IMR-90 (cell line): ENCODE measurements at regions not wholly inside any gene's neighbourhood (a gene's known extent, or its start where the extent isn't known, plus 50 kb on each side); places are given as distances from the start of the nearest gene placed in this dataset.

Experiments
- ATAC-seq: fragments of 200-7000 bp; cut with Tn5 transposase; 2 replicates; pipeline ENCODE4 v1.9.1; 2020; ENCODE audit warnings: low read depth, mild to moderate bottlenecking, moderate library complexity
- BruUV-seq: library from RNA; stranded (reverse); fragments of 400-500 nt; replicated peaks from 2 replicates; lab custom pipeline; 2021; lab: Mats Ljungman, UMichigan
- CTCF ChIA-PET: fragments of 300-600 bp; formaldehyde crosslinking; extraction: SDS; loops from one replicate; lab custom pipeline; 2021; ENCODE audit warnings: antibody characterized with exemption; lab: Yijun Ruan, JAX
- POLR2A ChIA-PET: fragments of 300-600 bp; sonication (Branson Sonifier 250); formaldehyde crosslinking; loops from one replicate; lab custom pipeline; 2022; ENCODE audit warnings: antibody characterized with exemption; ENCODE audit not compliant: unreplicated experiment; lab: Charles Lee
- DNase-seq: peaks from one replicate; pipeline ENCODE4 v3.0.0; 2013
- H2AFZ ChIP-seq: replicated peaks from 2 replicates; pipeline ENCODE3; 2013; ENCODE audit warnings: low read length, mild to moderate bottlenecking; ENCODE audit not compliant: poor library complexity
- H2AK5ac ChIP-seq: 2 replicates; pipeline ENCODE4 v1.6.1; 2013; ENCODE audit warnings: low read depth, low read length, inconsistent platforms
- H2AK9ac ChIP-seq: replicated peaks from 2 replicates; pipeline ENCODE3; 2013; ENCODE audit warnings: mild to moderate bottlenecking, low read depth, low read length, moderate library complexity; ENCODE audit not compliant: poor library complexity
- H2BK120ac ChIP-seq: 2 replicates; pipeline ENCODE4 v1.6.1; 2013; ENCODE audit warnings: low read depth, low read length, inconsistent platforms
- H2BK15ac ChIP-seq: 3 replicates; pipeline ENCODE4 v1.6.1; 2013; ENCODE audit warnings: low read depth, low read length, inconsistent platforms
- H2BK20ac ChIP-seq: 2 replicates; pipeline ENCODE4 v1.6.1; 2013; ENCODE audit warnings: low read depth, mild to moderate bottlenecking, inconsistent platforms, low read length, moderate library complexity
- H2BK5ac ChIP-seq: 2 replicates; pipeline ENCODE4 v1.6.1; 2013; ENCODE audit warnings: mild to moderate bottlenecking, low read depth, low read length, inconsistent platforms; ENCODE audit not compliant: poor library complexity, severe bottlenecking
- H3K14ac ChIP-seq: replicated peaks from 2 replicates; pipeline ENCODE4 v1.6.1; 2013; ENCODE audit warnings: low read depth, low read length, inconsistent platforms
- H3K18ac ChIP-seq: 2 replicates; pipeline ENCODE4 v1.6.1; 2013; ENCODE audit warnings: low read depth, low read length, control low read depth
- H3K23ac ChIP-seq: 2 replicates; pipeline ENCODE4 v1.6.1; 2013; ENCODE audit warnings: low read depth, low read length, inconsistent platforms
- H3K27ac ChIP-seq: 2 replicates; pipeline ENCODE4 v1.5.1; 2013; ENCODE audit warnings: mild to moderate bottlenecking, control low read depth, low read length; ENCODE audit not compliant: insufficient read depth
- H3K27me3 ChIP-seq: 2 replicates; pipeline ENCODE4 v1.6.1; 2013; ENCODE audit warnings: low read length; ENCODE audit not compliant: control insufficient read depth, insufficient read depth
- H3K36me3 ChIP-seq: 2 replicates; pipeline ENCODE4 v1.6.1; 2013; ENCODE audit warnings: low read length, mixed read lengths; ENCODE audit not compliant: control insufficient read depth, insufficient read depth
- H3K4ac ChIP-seq: 2 replicates; pipeline ENCODE4 v1.6.1; 2013; ENCODE audit warnings: low read depth, low read length, inconsistent platforms
- H3K4me1 ChIP-seq: 2 replicates; pipeline ENCODE4 v1.6.1; 2013; ENCODE audit warnings: low read length, mixed read lengths; ENCODE audit not compliant: control insufficient read depth, insufficient read depth
- H3K4me2 ChIP-seq: 2 replicates; pipeline ENCODE4 v1.6.1; 2013; ENCODE audit warnings: low read depth, mild to moderate bottlenecking, control low read depth, low read length, moderate library complexity
- H3K4me3 ChIP-seq: 2 replicates; pipeline ENCODE4 v1.5.1; 2013; ENCODE audit warnings: low read depth, mild to moderate bottlenecking, control low read depth, low read length, moderate library complexity; ENCODE audit not compliant: insufficient read depth
- H3K56ac ChIP-seq: 2 replicates; pipeline ENCODE4 v1.6.1; 2013; ENCODE audit warnings: low read length, inconsistent platforms; ENCODE audit not compliant: insufficient read depth; ENCODE audit errors: extremely low read depth
- H3K79me1 ChIP-seq, 2 experiments: 2 replicates each; pipeline ENCODE4 v1.6.1; 2013; ENCODE audit warnings: low read length in 2 of 2, inconsistent platforms in 1 of 2, low read depth in 1 of 2
- H3K9ac ChIP-seq: 2 replicates; pipeline ENCODE4 v1.6.1; 2013; ENCODE audit warnings: low read depth, low read length, control low read depth
- H3K9me1 ChIP-seq: 2 replicates; pipeline ENCODE4 v1.6.1; 2013; ENCODE audit warnings: low read length, inconsistent platforms; ENCODE audit not compliant: insufficient read depth
- H3K9me3 ChIP-seq: 2 replicates; pipeline ENCODE4 v1.6.1; 2013; ENCODE audit warnings: low read length; ENCODE audit not compliant: control insufficient read depth, insufficient read depth
- H4K20me1 ChIP-seq: 2 replicates; pipeline ENCODE4 v1.6.1; 2013; ENCODE audit warnings: low read length, inconsistent platforms; ENCODE audit not compliant: insufficient read depth
- H4K5ac ChIP-seq: 2 replicates; pipeline ENCODE4 v1.6.1; 2013; ENCODE audit warnings: mild to moderate bottlenecking, low read depth, low read length, control low read depth
- H4K8ac ChIP-seq, 2 experiments: 2 replicates each; pipeline ENCODE4 v1.6.1; 2013; ENCODE audit warnings: low read depth in 2 of 2, low read length in 2 of 2, control low read depth in 1 of 2, inconsistent platforms in 1 of 2
- H4K91ac ChIP-seq: 2 replicates; pipeline ENCODE4 v1.6.1; 2013; ENCODE audit warnings: low read depth, low read length, inconsistent platforms; ENCODE audit not compliant: insufficient read depth
- BHLHE40 ChIP-seq: fragments of 150-350 bp; IDR thresholded peaks from 2 replicates; pipeline ENCODE4 v1.6.1; 2016; ENCODE audit warnings: mild to moderate bottlenecking, low read depth, low read length
- CEBPB ChIP-seq: IDR thresholded peaks from 2 replicates; pipeline ENCODE4 v1.6.1; 2012; ENCODE audit warnings: low read depth, low read length, improper control_type of control experiment
- CHD1 ChIP-seq: IDR thresholded peaks from 2 replicates; pipeline ENCODE4 v1.6.1; 2012; ENCODE audit warnings: low read depth, low read length, improper control_type of control experiment
- CTCF ChIP-seq: conservative IDR thresholded peaks from 2 replicates; pipeline ENCODE4 v1.5.1; 2012; ENCODE audit warnings: mild to moderate bottlenecking, low read depth, low read length, improper control_type of control experiment
- ELK1 ChIP-seq: fragments of 150-350 bp; IDR thresholded peaks from 2 replicates; pipeline ENCODE4 v1.6.1; 2016; ENCODE audit warnings: low read depth, mild to moderate bottlenecking, low read length, moderate library complexity, borderline replicate concordance
- FOS ChIP-seq: fragments of 150-350 bp; IDR thresholded peaks from 2 replicates; pipeline ENCODE4 v1.6.1; 2016; ENCODE audit warnings: low read depth, low read length
- MAFK ChIP-seq: IDR thresholded peaks from 2 replicates; pipeline ENCODE4 v1.6.1; 2012; ENCODE audit warnings: low read depth, low read length, improper control_type of control experiment
- MAZ ChIP-seq: IDR thresholded peaks from 2 replicates; pipeline ENCODE4 v1.6.1; 2012; ENCODE audit warnings: low read depth, mild to moderate bottlenecking, low read length, improper control_type of control experiment, moderate library complexity, borderline replicate concordance
- MXI1 ChIP-seq: IDR thresholded peaks from 2 replicates; pipeline ENCODE4 v1.6.1; 2012; ENCODE audit warnings: low read depth, mild to moderate bottlenecking, low read length, moderate library complexity, borderline replicate concordance
- NFE2L2 ChIP-seq: fragments of 150-350 bp; IDR thresholded peaks from 2 replicates; pipeline ENCODE4 v1.6.1; 2016; ENCODE audit warnings: low read depth, mild to moderate bottlenecking, low read length
- POLR2A ChIP-seq: IDR thresholded peaks from 2 replicates; pipeline ENCODE4 v1.6.1; 2012; ENCODE audit warnings: mild to moderate bottlenecking, low read depth, low read length
- RAD21 ChIP-seq: IDR thresholded peaks from 2 replicates; pipeline ENCODE4 v1.6.1; 2012; ENCODE audit warnings: low read length, improper control_type of control experiment
- RCOR1 ChIP-seq: IDR thresholded peaks from 2 replicates; pipeline ENCODE4 v1.6.1; 2012; ENCODE audit warnings: mild to moderate bottlenecking, low read length, improper control_type of control experiment; ENCODE audit not compliant: insufficient replicate concordance
- RFX5 ChIP-seq: IDR thresholded peaks from 2 replicates; pipeline ENCODE4 v1.8.0; 2012; ENCODE audit warnings: low read depth, mild to moderate bottlenecking, low read length, moderate library complexity
- SMC3 ChIP-seq: fragments of 150-350 bp; IDR thresholded peaks from 2 replicates; pipeline ENCODE4 v1.6.1; 2016; ENCODE audit warnings: low read depth, mild to moderate bottlenecking, antibody characterized with exemption, low read length, moderate library complexity
- USF2 ChIP-seq: fragments of 150-350 bp; IDR thresholded peaks from 2 replicates; pipeline ENCODE4 v1.6.1; 2017; ENCODE audit warnings: mild to moderate bottlenecking, antibody characterized with exemption, low read length, low read depth
- WGBS, 2 experiments: methylation state at CpG; one replicate each; pipeline versions ENCODE4 v1.1.5 to v1.1.7; 2013; ENCODE audit warnings: missing lambda C conversion rate in 2 of 2; ENCODE audit not compliant: insufficient read length in 1 of 2; ENCODE audit errors: extremely low coverage in 2 of 2; 5-methylcytosine and 5-hydroxymethylcytosine counted together
- dilution Hi-C: fragments of 300-500 bp; cut with HindIII; formaldehyde crosslinking; loops from one replicate; pipeline ENCODE4 v1.14.3; 2018; ENCODE audit warnings: low sequenced_read_pairs; ENCODE audit not compliant: unreplicated experiment
- in situ Hi-C: fragments of 300-500 bp; cut with MboI; formaldehyde crosslinking; loops from 3 replicates; pipeline ENCODE4 v1.14.3; 2019; ENCODE audit warnings: low sequenced_read_pairs, inconsistent platforms, mixed read lengths
- intact Hi-C: fragments of 100-400 bp; cut with micrococcal nuclease; formaldehyde crosslinking; loops from 2 replicates; pipeline ENCODE4 v1.10.0; 2022

- Histone ChIP-seq H3K4me1 (no peaks in the 10 kb centered on the region), H3K9me3 (no peaks in the 10 kb centered on the region), H2BK20ac (no peak overlapping the region), H3K4me2 (no peak overlapping the region), H2AK9ac (no peak overlapping the region), H4K91ac (no peak overlapping the region), H3K9me1 (no peaks in the 10 kb centered on the region), H2BK120ac (no peak overlapping the region), H3K36me3 (no peaks in the 10 kb centered on the region), H2AFZ (no peak overlapping the region), H3K18ac (no peak overlapping the region), H3K9ac (no peak overlapping the region), H2AK5ac (no peak overlapping the region), H3K14ac (no peak overlapping the region), H4K5ac (no peak overlapping the region), H4K8ac (no peak overlapping the region), H3K27me3 (no peaks in the 10 kb centered on the region; the same call in 1 of the 2 replicates), H3K56ac (no peak overlapping the region), H3K27ac (no peak overlapping the region), H3K79me1 (no peaks in the 10 kb centered on the region), H3K4me3 (no peak overlapping the region), H2BK5ac (no peak overlapping the region), H4K20me1 (no peaks in the 10 kb centered on the region), H3K4ac (no peak overlapping the region), H2BK15ac (no peak overlapping the region), H3K23ac (no peak overlapping the region)
- no TSS peak for BruUV-seq
- in situ Hi-C loops (no loop called here), intact Hi-C loops (no loop called here), dilution Hi-C loops (no loop called here)
- no peak for ATAC-seq
- POLR2A ChIA-PET: no interaction called here
- DNase-seq: no peak
- CTCF ChIA-PET: no interaction called here
- WGBS, 2 experiments: 13% methylated on average over 1 of the region's 2 CpGs; no CpG with 5 or more reads in 1 of the 2 experiments
- TF ChIP-seq FOS (no peak), RFX5 (no peak), POLR2A (no peak), MXI1 (no peak), BHLHE40 (no peak), NFE2L2 (no peak), SMC3 (no peak), RCOR1 (no peak), CHD1 (no peak), USF2 (no peak), RAD21 (no peak), MAFK (no peak), CEBPB (no peak), ELK1 (no peak), MAZ (no peak), CTCF (no peak)
Measured at GRCh38 chr1:29875557-29876028, 639.3 kb downstream of the PTPRU start.
